Astrocyte (in vitro differentiated cells and primary cell): ENCODE measurements at regions not wholly inside any gene's neighbourhood (a gene's known extent, or its start where the extent isn't known, plus 50 kb on each side); places are given as distances from the start of the nearest gene placed in this dataset.

ENCODE experiments used
- DNase-seq: peaks from one replicate; pipeline ENCODE4 v3.0.0-alpha.2; 2010; ENCODE audit warnings: low read depth
- FAIRE-seq: peaks from 2 replicates; lab custom pipeline; 2011; peaks lifted over from hg19 to GRCh38; lab: Jason Lieb, UNC
- H2AFZ ChIP-seq: 2 replicates; pipeline ENCODE4 v1.6.0; 2012; ENCODE audit warnings: low read depth, low read length, inconsistent platforms
- H3K27ac ChIP-seq: 2 replicates; pipeline ENCODE4 v1.5.1; 2011; ENCODE audit warnings: low read depth, low read length, inconsistent platforms
- H3K27me3 ChIP-seq: 2 replicates; pipeline ENCODE4 v1.6.0; 2011; ENCODE audit warnings: low read length, inconsistent platforms; ENCODE audit not compliant: insufficient read depth
- H3K36me3 ChIP-seq: 2 replicates; pipeline ENCODE4 v1.5.1; 2011; ENCODE audit warnings: low read length, inconsistent platforms; ENCODE audit not compliant: insufficient read depth
- H3K4me1 ChIP-seq: 2 replicates; pipeline ENCODE4 v1.5.1; 2011; ENCODE audit warnings: low read length, inconsistent platforms; ENCODE audit not compliant: insufficient read depth
- H3K4me2 ChIP-seq: 2 replicates; pipeline ENCODE4 v1.6.0; 2012; ENCODE audit warnings: low read length, inconsistent platforms
- H3K4me3 ChIP-seq: 2 replicates; pipeline ENCODE4 v1.5.1; 2011; ENCODE audit warnings: low read depth, mild to moderate bottlenecking, low read length, inconsistent platforms; ENCODE audit not compliant: insufficient read depth
- H3K79me2 ChIP-seq: 2 replicates; pipeline ENCODE4 v1.6.0; 2012; ENCODE audit warnings: mild to moderate bottlenecking, low read length, inconsistent platforms; ENCODE audit not compliant: insufficient read depth
- H3K9ac ChIP-seq: 2 replicates; pipeline ENCODE4 v1.6.0; 2012; ENCODE audit warnings: mild to moderate bottlenecking, low read length, inconsistent platforms
- H3K9me3 ChIP-seq: 2 replicates; pipeline ENCODE4 v1.5.1; 2012; ENCODE audit warnings: low read depth, mild to moderate bottlenecking, low read length, inconsistent platforms; ENCODE audit not compliant: insufficient read depth
- H4K20me1 ChIP-seq: 2 replicates; pipeline ENCODE4 v1.6.0; 2012; ENCODE audit warnings: low read length, inconsistent platforms; ENCODE audit not compliant: insufficient read depth
- H3K27ac Mint-ChIP-seq: one replicate; pipeline ENCODE4 v1.8.0; 2021; ENCODE audit warnings: mild to moderate bottlenecking, mixed read lengths; ENCODE audit not compliant: unreplicated experiment
- H3K27me3 Mint-ChIP-seq: one replicate; pipeline ENCODE4 v1.8.0; 2021; ENCODE audit warnings: low read depth, mixed read lengths; ENCODE audit not compliant: unreplicated experiment
- H3K36me3 Mint-ChIP-seq: one replicate; pipeline ENCODE4 v1.8.0; 2021; ENCODE audit warnings: low read depth, mixed read lengths; ENCODE audit not compliant: unreplicated experiment
- H3K4me1 Mint-ChIP-seq: one replicate; pipeline ENCODE4 v1.8.0; 2021; ENCODE audit warnings: low read depth, mixed read lengths; ENCODE audit not compliant: unreplicated experiment
- H3K4me3 Mint-ChIP-seq: one replicate; pipeline ENCODE4 v1.8.0; 2021; ENCODE audit warnings: mild to moderate bottlenecking, moderate library complexity, mixed read lengths; ENCODE audit not compliant: unreplicated experiment
- H3K9me3 Mint-ChIP-seq: one replicate; pipeline ENCODE4 v1.8.0; 2021; ENCODE audit warnings: mild to moderate bottlenecking, mixed read lengths; ENCODE audit not compliant: unreplicated experiment
- CTCF ChIP-seq: IDR thresholded peaks from 2 replicates; pipeline ENCODE4 v1.5.1; 2011; ENCODE audit warnings: low read depth, mild to moderate bottlenecking, inconsistent platforms, low read length, moderate library complexity; ENCODE audit not compliant: insufficient read depth
- EZH2 ChIP-seq: IDR thresholded peaks from 2 replicates; pipeline ENCODE4 v1.6.1; 2012; ENCODE audit warnings: mild to moderate bottlenecking, low read length, inconsistent platforms; ENCODE audit not compliant: insufficient read depth

- H3K4me1 Mint-ChIP-seq: no peaks in the 10 kb centered on the region
- H3K36me3 Mint-ChIP-seq: no peaks in the 10 kb centered on the region
- no peaks in the 10 kb centered on the region for H3K9me3 ChIP-seq
- TF ChIP-seq EZH2 (no peak), CTCF (no peak)
- DNase-seq: no peak
- peak overlapping the region; percentile 38 for H3K4me2 ChIP-seq
- H2AFZ ChIP-seq: no peak overlapping the region
- no peak overlapping the region for H3K4me3 ChIP-seq
- peaks cover 23% of the 10 kb centered on the region for H3K27me3 Mint-ChIP-seq
- FAIRE-seq: no peak
- H3K9ac ChIP-seq: no peak overlapping the region
- no peak overlapping the region for H3K27ac Mint-ChIP-seq
- H3K4me3 Mint-ChIP-seq: no peak overlapping the region
- H3K36me3 ChIP-seq: no peaks in the 10 kb centered on the region
- H3K27ac ChIP-seq: no peak overlapping the region
- H3K79me2 ChIP-seq: no peaks in the 10 kb centered on the region
- no peaks in the 10 kb centered on the region for H3K4me1 ChIP-seq
- H3K27me3 ChIP-seq: peaks cover 42% of the 10 kb centered on the region
- H4K20me1 ChIP-seq: peaks cover 4% of the 10 kb centered on the region
- H3K9me3 Mint-ChIP-seq: no peaks in the 10 kb centered on the region
These were observed 204.7 kb downstream of the UACA start for GRCh38 chr15:70558406-70559264.

- peaks cover 4% of the 10 kb centered on the region for H4K20me1 ChIP-seq
- H3K27me3 ChIP-seq: peaks cover 41% of the 10 kb centered on the region
- no peak overlapping the region for H3K4me3 Mint-ChIP-seq
- H3K27me3 Mint-ChIP-seq: peaks cover 16% of the 10 kb centered on the region
- TF ChIP-seq CTCF: no peak
- TF ChIP-seq EZH2: no peak
- no peak for FAIRE-seq
- no peaks in the 10 kb centered on the region for H3K9me3 ChIP-seq
- H3K4me3 ChIP-seq: no peak overlapping the region
- H3K36me3 Mint-ChIP-seq: no peaks in the 10 kb centered on the region
- no peaks in the 10 kb centered on the region for H3K9me3 Mint-ChIP-seq
- no peaks in the 10 kb centered on the region for H3K79me2 ChIP-seq
- no peak overlapping the region for H3K27ac ChIP-seq
- H3K36me3 ChIP-seq: no peaks in the 10 kb centered on the region
- no peak for DNase-seq
- H2AFZ ChIP-seq: no peak overlapping the region
- H3K9ac ChIP-seq: no peak overlapping the region
- no peak overlapping the region for H3K4me2 ChIP-seq
- H3K4me1 ChIP-seq: no peaks in the 10 kb centered on the region
- H3K4me1 Mint-ChIP-seq: no peaks in the 10 kb centered on the region
- H3K27ac Mint-ChIP-seq: no peak overlapping the region
These were observed 205.7 kb downstream of the UACA start for GRCh38 chr15:70557521-70558258.
